Nephron (organoid): ENCODE measurements at regions not wholly inside any gene's neighbourhood (a gene's known extent, or its start where the extent isn't known, plus 50 kb on each side); places are given as distances from the start of the nearest gene placed in this dataset.

ENCODE experiments used
- H3K27ac Mint-ChIP-seq, 3 experiments: 2 replicates each; pipeline ENCODE4 v1.8.0; 2020; ENCODE audit warnings: mixed read lengths in 3 of 3, mild to moderate bottlenecking in 2 of 3, moderate library complexity in 1 of 3
- H3K27me3 Mint-ChIP-seq: 2 replicates; pipeline ENCODE4 v1.8.0; 2021; ENCODE audit warnings: low read depth, mild to moderate bottlenecking, moderate library complexity, mixed read lengths
- H3K36me3 Mint-ChIP-seq: 2 replicates; pipeline ENCODE4 v1.8.0; 2020; ENCODE audit warnings: low read depth, mixed read lengths
- H3K4me1 Mint-ChIP-seq: 2 replicates; pipeline ENCODE4 v1.8.0; 2020; ENCODE audit warnings: mixed read lengths
- H3K4me3 Mint-ChIP-seq, 3 experiments: 2 replicates each; pipeline ENCODE4 v1.8.0; 2020; ENCODE audit warnings: mild to moderate bottlenecking in 3 of 3, mixed read lengths in 3 of 3, moderate library complexity in 2 of 3
- H3K9me3 Mint-ChIP-seq: 2 replicates; pipeline ENCODE4 v1.8.0; 2020; ENCODE audit warnings: mixed read lengths
- TF ChIP-seq, protein P1 (sequence below), 3 experiments: fragments of 200-600 bp; sonication (generic); IDR thresholded peaks; one replicate each; pipeline ENCODE4 v1.5.0; 2021; ENCODE audit warnings: antibody characterized with exemption in 3 of 3; ENCODE audit not compliant: unreplicated experiment in 3 of 3

GRCh38 chr2:12604341-12604740 lies 112.4 kb upstream of the TRIB2 start:
- H3K27me3 Mint-ChIP-seq = peaks cover 3% of the 10 kb centered on the region

DNA sequence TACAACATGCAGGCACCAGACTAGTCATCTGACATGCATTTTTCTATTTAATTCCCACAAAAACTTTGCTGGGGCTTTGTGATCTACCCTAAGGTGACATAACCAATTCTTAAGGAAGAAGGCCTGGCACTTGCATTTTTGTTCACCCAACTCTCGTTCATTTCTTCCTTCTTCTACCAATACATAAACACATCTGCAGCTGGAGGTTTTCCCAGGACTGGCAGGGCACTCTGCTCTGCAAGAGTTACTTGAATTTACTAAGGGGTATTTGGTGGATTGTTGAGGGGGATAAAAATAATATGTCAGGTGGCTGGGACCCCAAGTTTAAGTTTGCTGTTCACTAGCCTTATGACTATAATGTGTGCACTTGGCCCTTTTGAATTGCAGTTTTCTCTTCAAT lies 111.4 kb upstream of the TRIB2 start:
- Mint-ChIP-seq H3K27ac (peak overlapping the region in 2 of 3 experiments; percentile 3 to 35), H3K36me3 (no peaks in the 10 kb centered on the region), H3K9me3 (no peaks in the 10 kb centered on the region), H3K27me3 (peaks cover 3% of the 10 kb centered on the region), H3K4me3 (no peak overlapping the region), H3K4me1 (peaks cover 23% of the 10 kb centered on the region)
- TF ChIP-seq, protein P1, sequence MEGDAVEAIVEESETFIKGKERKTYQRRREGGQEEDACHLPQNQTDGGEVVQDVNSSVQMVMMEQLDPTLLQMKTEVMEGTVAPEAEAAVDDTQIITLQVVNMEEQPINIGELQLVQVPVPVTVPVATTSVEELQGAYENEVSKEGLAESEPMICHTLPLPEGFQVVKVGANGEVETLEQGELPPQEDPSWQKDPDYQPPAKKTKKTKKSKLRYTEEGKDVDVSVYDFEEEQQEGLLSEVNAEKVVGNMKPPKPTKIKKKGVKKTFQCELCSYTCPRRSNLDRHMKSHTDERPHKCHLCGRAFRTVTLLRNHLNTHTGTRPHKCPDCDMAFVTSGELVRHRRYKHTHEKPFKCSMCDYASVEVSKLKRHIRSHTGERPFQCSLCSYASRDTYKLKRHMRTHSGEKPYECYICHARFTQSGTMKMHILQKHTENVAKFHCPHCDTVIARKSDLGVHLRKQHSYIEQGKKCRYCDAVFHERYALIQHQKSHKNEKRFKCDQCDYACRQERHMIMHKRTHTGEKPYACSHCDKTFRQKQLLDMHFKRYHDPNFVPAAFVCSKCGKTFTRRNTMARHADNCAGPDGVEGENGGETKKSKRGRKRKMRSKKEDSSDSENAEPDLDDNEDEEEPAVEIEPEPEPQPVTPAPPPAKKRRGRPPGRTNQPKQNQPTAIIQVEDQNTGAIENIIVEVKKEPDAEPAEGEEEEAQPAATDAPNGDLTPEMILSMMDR (IDR thresholded peaks at IDR 0.05; ENCODE audit: unreplicated experiment in 3 of 3) = no peak

More at GRCh38 chr2:12604341-12604740, 112.4 kb upstream of the TRIB2 start:
- H3K4me1 Mint-ChIP-seq = peaks cover 23% of the 10 kb centered on the region
- TF ChIP-seq, protein P1 (IDR thresholded peaks at IDR 0.05; ENCODE audit: unreplicated experiment in 3 of 3) = no peak
- H3K4me3 Mint-ChIP-seq = no peak overlapping the region
- no peaks in the 10 kb centered on the region for H3K36me3 Mint-ChIP-seq
- no peaks in the 10 kb centered on the region for H3K9me3 Mint-ChIP-seq
- peak overlapping the region in 1 of 3 experiments; percentile 6 for H3K27ac Mint-ChIP-seq

- H3K4me1 Mint-ChIP-seq = peaks cover 23% of the 10 kb centered on the region
- H3K36me3 Mint-ChIP-seq = no peaks in the 10 kb centered on the region
- peak overlapping the region; percentile 92 to 95 (median 93) for H3K27ac Mint-ChIP-seq
These were observed 110.8 kb upstream of the TRIB2 start for GRCh38 chr2:12605936-12606335.

GRCh38 chr2:12606472-12607000 lies 110.2 kb upstream of the TRIB2 start:
- Mint-ChIP-seq H3K9me3 (no peaks in the 10 kb centered on the region), H3K27ac (peak overlapping the region; percentile 92 to 95 (median 93)), H3K27me3 (peaks cover 3% of the 10 kb centered on the region), H3K4me1 (peaks cover 23% of the 10 kb centered on the region), H3K36me3 (no peaks in the 10 kb centered on the region), H3K4me3 (no peak overlapping the region)
- TF ChIP-seq, protein P1 (IDR thresholded peaks at IDR 0.05; ENCODE audit: unreplicated experiment in 3 of 3) = no peak

More at GRCh38 chr2:12605936-12606335, 110.8 kb upstream of the TRIB2 start:
- Mint-ChIP-seq H3K4me3 (no peak overlapping the region), H3K9me3 (no peaks in the 10 kb centered on the region), H3K27me3 (peaks cover 3% of the 10 kb centered on the region)
- TF ChIP-seq, protein P1 (IDR thresholded peaks at IDR 0.05; ENCODE audit: unreplicated experiment in 3 of 3) = no peak

DNA sequence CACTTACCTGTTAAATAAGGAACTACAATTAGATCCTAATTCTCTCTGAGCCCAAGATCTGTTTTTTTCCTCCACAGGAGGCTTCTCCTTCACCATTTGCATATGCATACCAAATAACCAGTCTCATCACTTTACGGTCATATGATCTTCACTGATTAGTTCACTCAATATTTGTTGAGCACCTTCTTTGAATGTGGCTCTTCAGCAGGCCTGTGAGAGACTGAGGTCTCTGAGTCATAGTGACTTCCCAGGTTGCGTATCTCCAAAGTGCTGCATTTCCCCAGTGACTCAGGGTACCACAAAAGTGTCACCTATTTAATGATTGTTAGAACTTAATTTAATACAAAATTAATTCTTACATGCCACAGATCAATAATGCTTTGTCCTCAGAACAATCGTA lies 108.8 kb upstream of the TRIB2 start:
- H3K36me3 Mint-ChIP-seq = no peaks in the 10 kb centered on the region
- peaks cover 28% of the 10 kb centered on the region for H3K4me1 Mint-ChIP-seq
- no peak overlapping the region for H3K4me3 Mint-ChIP-seq
- H3K27ac Mint-ChIP-seq = no peak overlapping the region
- H3K27me3 Mint-ChIP-seq = peaks cover 3% of the 10 kb centered on the region
- TF ChIP-seq, protein P1 (IDR thresholded peaks at IDR 0.05; ENCODE audit: unreplicated experiment in 3 of 3) = no peak
- no peaks in the 10 kb centered on the region for H3K9me3 Mint-ChIP-seq

GRCh38 chr2:12610314-12610713 lies 106.4 kb upstream of the TRIB2 start:
- no peaks in the 10 kb centered on the region for H3K9me3 Mint-ChIP-seq
- no peaks in the 10 kb centered on the region for H3K36me3 Mint-ChIP-seq
- H3K4me3 Mint-ChIP-seq = no peak overlapping the region
- peaks cover 21% of the 10 kb centered on the region for H3K4me1 Mint-ChIP-seq
- H3K27me3 Mint-ChIP-seq = peaks cover 3% of the 10 kb centered on the region
- TF ChIP-seq, protein P1 (IDR thresholded peaks at IDR 0.05; ENCODE audit: unreplicated experiment in 3 of 3) = no peak
- H3K27ac Mint-ChIP-seq = peak overlapping the region in 1 of 3 experiments; percentile 24
